Prostate gland (tissue), 2 donors: ENCODE measurements at regions not wholly inside any gene's neighbourhood (a gene's known extent, or its start where the extent isn't known, plus 50 kb on each side); places are given as distances from the start of the nearest gene placed in this dataset.

Experiments
- CTCF ChIP-seq, 4 experiments: fragments of 200-600 bp in 2 of 4; fragments of 450-650 bp in 2 of 4; sonication (generic) in 2 of 4; IDR thresholded peaks; 1 replicate in 3 of 4; 2 replicates in 1 of 4; pipeline ENCODE4 v1.5.1; 2016 to 2019; ENCODE audit warnings: antibody characterized with exemption in 4 of 4, mild to moderate bottlenecking in 2 of 4, moderate library complexity in 2 of 4
- POLR2A ChIP-seq: fragments of 450-650 bp; IDR thresholded peaks from one replicate; pipeline ENCODE4 v1.6.1; 2016; ENCODE audit warnings: antibody characterized with exemption, mild to moderate bottlenecking
- POLR2AphosphoS5 ChIP-seq: sonication (generic); formaldehyde crosslinking; IDR thresholded peaks from one replicate; pipeline ENCODE4 v1.6.1; 2017; ENCODE audit warnings: antibody characterized with exemption

GRCh38 chr7:135831455-135832195 is 83.0 kb upstream of the FAM180A start:
- TF ChIP-seq CTCF (IDR thresholded peaks at IDR 0.05): no peak
- no peak for TF ChIP-seq POLR2AphosphoS5
- no peak for TF ChIP-seq POLR2A
